Loucy (cell line): ENCODE measurements at regions not wholly inside any gene's neighbourhood (a gene's known extent, or its start where the extent isn't known, plus 50 kb on each side); places are given as distances from the start of the nearest gene placed in this dataset.

Experiments
- H2AFZ ChIP-seq: fragments of 200-600 bp; sonication (generic); 2 replicates; pipeline ENCODE4 v1.6.0; 2016; ENCODE audit warnings: antibody characterized with exemption, mild to moderate bottlenecking, low read length, moderate library complexity
- H3F3A ChIP-seq: fragments of 200-600 bp; 2 replicates; pipeline ENCODE4 v1.6.0; 2016; ENCODE audit warnings: antibody characterized with exemption, low read depth, mild to moderate bottlenecking
- H3K27me3 ChIP-seq: fragments of 200-600 bp; sonication (generic); 2 replicates; pipeline ENCODE4 v1.6.1; 2014; ENCODE audit warnings: low read length, mild to moderate bottlenecking; ENCODE audit not compliant: insufficient read depth, poor library complexity, severe bottlenecking
- H3K36me3 ChIP-seq: fragments of 200-600 bp; sonication (generic); 2 replicates; pipeline ENCODE4 v1.6.1; 2016; ENCODE audit warnings: low read length; ENCODE audit not compliant: insufficient read depth
- H3K4me1 ChIP-seq: fragments of 200-600 bp; sonication (generic); 2 replicates; pipeline ENCODE4 v1.5.1; 2014; ENCODE audit warnings: low read length, mild to moderate bottlenecking; ENCODE audit not compliant: insufficient read depth, poor library complexity, severe bottlenecking
- H3K4me2 ChIP-seq: fragments of 200-600 bp; sonication (generic); 2 replicates; pipeline ENCODE4 v1.6.0; 2014; ENCODE audit warnings: antibody characterized with exemption, low read length, low read depth, mild to moderate bottlenecking; ENCODE audit not compliant: poor library complexity, severe bottlenecking
- H3K4me3 ChIP-seq: fragments of 200-600 bp; sonication (generic); 2 replicates; pipeline ENCODE4 v1.5.1; 2014; ENCODE audit warnings: low read length, mild to moderate bottlenecking, mixed read lengths; ENCODE audit not compliant: poor library complexity, severe bottlenecking
- H3K79me2 ChIP-seq: fragments of 200-600 bp; sonication (generic); 2 replicates; pipeline ENCODE4 v1.6.1; 2014; ENCODE audit warnings: low read length; ENCODE audit not compliant: insufficient read depth
- H3K9ac ChIP-seq: fragments of 200-600 bp; sonication (generic); 2 replicates; pipeline ENCODE4 v1.6.0; 2014; ENCODE audit warnings: mild to moderate bottlenecking, low read depth, low read length, moderate library complexity; ENCODE audit not compliant: poor library complexity, severe bottlenecking
- H3K9me2 ChIP-seq: fragments of 200-600 bp; sonication (generic); replicated peaks from 2 replicates; pipeline ENCODE4 v1.6.1; 2016; ENCODE audit warnings: low read depth, low read length, mixed read lengths
- H3K9me3 ChIP-seq: fragments of 200-600 bp; sonication (generic); 2 replicates; pipeline ENCODE4 v1.6.1; 2014; ENCODE audit warnings: mild to moderate bottlenecking, antibody characterized with exemption, low read length, low read depth; ENCODE audit not compliant: insufficient read depth
- H4K20me1 ChIP-seq: fragments of 200-600 bp; sonication (generic); 2 replicates; pipeline ENCODE4 v1.6.0; 2014; ENCODE audit warnings: antibody characterized with exemption, low read length, mild to moderate bottlenecking; ENCODE audit not compliant: insufficient read depth, poor library complexity, severe bottlenecking
- CTCF ChIP-seq: fragments of 200-600 bp; sonication (generic); conservative IDR thresholded peaks from 2 replicates; pipeline ENCODE4 v1.5.1; 2014; ENCODE audit warnings: mild to moderate bottlenecking, antibody characterized with exemption, low read length
- EZH2phosphoT487 ChIP-seq: fragments of 200-600 bp; IDR thresholded peaks from 2 replicates; pipeline ENCODE4 v1.6.1; 2018; ENCODE audit warnings: antibody characterized with exemption, mild to moderate bottlenecking, moderate library complexity, borderline replicate concordance

DNA sequence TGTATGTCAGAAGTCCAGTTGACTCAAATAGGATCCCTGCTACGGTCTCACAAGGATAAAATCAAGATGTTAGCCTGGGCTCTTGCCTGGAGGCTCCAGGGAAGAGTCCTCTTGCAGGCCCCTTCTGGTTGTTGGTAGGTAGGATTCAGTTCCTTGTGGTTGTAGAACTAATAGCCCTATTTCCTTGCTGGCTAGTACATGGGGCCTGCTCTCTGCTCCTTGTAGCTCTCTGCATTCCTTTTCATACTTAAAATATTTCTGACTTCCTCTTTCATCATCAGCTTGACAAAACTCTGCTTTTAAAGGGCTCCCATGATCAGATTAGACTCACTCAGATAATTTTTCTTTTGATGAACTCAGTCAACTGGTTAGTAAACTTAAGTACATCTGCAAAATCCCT, 756.7 kb downstream of the GATA3 start:
- Histone ChIP-seq H2AFZ (no peak overlapping the region), H3F3A (no peaks in the 10 kb centered on the region), H3K4me3 (no peak overlapping the region), H3K9ac (no peak overlapping the region), H3K4me2 (no peak overlapping the region), H3K9me2 (no peaks in the 10 kb centered on the region), H3K79me2 (no peaks in the 10 kb centered on the region), H3K36me3 (no peaks in the 10 kb centered on the region), H3K27me3 (no peaks in the 10 kb centered on the region), H4K20me1 (no peaks in the 10 kb centered on the region), H3K9me3 (no peaks in the 10 kb centered on the region), H3K4me1 (no peaks in the 10 kb centered on the region)
- no peak for TF ChIP-seq EZH2phosphoT487

- H3K9me3 ChIP-seq = no peaks in the 10 kb centered on the region
- H3K36me3 ChIP-seq = no peaks in the 10 kb centered on the region
- no peaks in the 10 kb centered on the region for H3F3A ChIP-seq
- H3K4me3 ChIP-seq = no peak overlapping the region
- no peaks in the 10 kb centered on the region for H4K20me1 ChIP-seq
- no peaks in the 10 kb centered on the region for H3K79me2 ChIP-seq
- TF ChIP-seq CTCF (no peak), EZH2phosphoT487 (no peak)
- H3K27me3 ChIP-seq = no peaks in the 10 kb centered on the region
- no peak overlapping the region for H3K9ac ChIP-seq
- H2AFZ ChIP-seq = no peak overlapping the region
- H3K9me2 ChIP-seq = no peaks in the 10 kb centered on the region
- H3K4me2 ChIP-seq = no peak overlapping the region
- H3K4me1 ChIP-seq = no peaks in the 10 kb centered on the region
Observed at GRCh38 chr10:8815969-8816368, 761.5 kb downstream of the GATA3 start.

GRCh38 chr10:8817299-8817698, 762.8 kb downstream of the GATA3 start:
- no peaks in the 10 kb centered on the region for H4K20me1 ChIP-seq
- H3K36me3 ChIP-seq = no peaks in the 10 kb centered on the region
- no peaks in the 10 kb centered on the region for H3K4me1 ChIP-seq
- H3K79me2 ChIP-seq = no peaks in the 10 kb centered on the region
- H2AFZ ChIP-seq = no peak overlapping the region
- no peak overlapping the region for H3K4me3 ChIP-seq
- H3K9me2 ChIP-seq = no peaks in the 10 kb centered on the region
- H3K9ac ChIP-seq = no peak overlapping the region
- H3K4me2 ChIP-seq = no peak overlapping the region
- no peaks in the 10 kb centered on the region for H3K9me3 ChIP-seq
- no peaks in the 10 kb centered on the region for H3F3A ChIP-seq
- TF ChIP-seq EZH2phosphoT487 (no peak), CTCF (no peak)
- H3K27me3 ChIP-seq = no peaks in the 10 kb centered on the region

- no peaks in the 10 kb centered on the region for H4K20me1 ChIP-seq
- H3K9me3 ChIP-seq = no peaks in the 10 kb centered on the region
- no peak overlapping the region for H3K4me2 ChIP-seq
- no peak overlapping the region for H3K4me3 ChIP-seq
- TF ChIP-seq EZH2phosphoT487 = no peak
- TF ChIP-seq CTCF = no peak
- no peaks in the 10 kb centered on the region for H3F3A ChIP-seq
- H3K9ac ChIP-seq = no peak overlapping the region
- no peaks in the 10 kb centered on the region for H3K79me2 ChIP-seq
- no peaks in the 10 kb centered on the region for H3K27me3 ChIP-seq
- H2AFZ ChIP-seq = no peak overlapping the region
- H3K36me3 ChIP-seq = no peaks in the 10 kb centered on the region
- H3K9me2 ChIP-seq = no peaks in the 10 kb centered on the region
- no peaks in the 10 kb centered on the region for H3K4me1 ChIP-seq
Observed at GRCh38 chr10:8825611-8826010, 771.1 kb downstream of the GATA3 start.
